HAP-1 (cell line): ENCODE measurements at regions not wholly inside any gene's neighbourhood (a gene's known extent, or its start where the extent isn't known, plus 50 kb on each side); places are given as distances from the start of the nearest gene placed in this dataset.
"Not testable (repeated sequence)": the region's sequence is repeated elsewhere in the genome, so short reads cannot be mapped to it uniquely, and the experiment has no call there.

Experiments
- DNase-seq, 2 experiments: peaks; one replicate each; pipeline ENCODE4 v3.0.0-alpha.2; 2016 to 2020; ENCODE audit warnings: low spot score in 2 of 2
- H3K27me3 ChIP-seq: fragments of 250-450 bp; sonication (Bioruptor Pico); 2 replicates; pipeline ENCODE4 v1.5.1; 2020; ENCODE audit warnings: low read depth, mild to moderate bottlenecking, moderate library complexity
- H3K36me3 ChIP-seq: fragments of 250-450 bp; sonication (Bioruptor Pico); replicated peaks from 2 replicates; pipeline ENCODE4 v1.5.1; 2020; ENCODE audit warnings: mild to moderate bottlenecking
- H3K4me1 ChIP-seq: fragments of 250-450 bp; sonication (Bioruptor Pico); 2 replicates; pipeline ENCODE4 v1.5.1; 2020; ENCODE audit warnings: mild to moderate bottlenecking
- H3K4me3 ChIP-seq: fragments of 250-450 bp; sonication (Bioruptor Pico); 2 replicates; pipeline ENCODE4 v1.5.1; 2020; ENCODE audit warnings: mild to moderate bottlenecking, moderate library complexity
- H3K9me3 ChIP-seq: fragments of 250-450 bp; sonication (Bioruptor Pico); 2 replicates; pipeline ENCODE4 v1.5.1; 2020; ENCODE audit warnings: mild to moderate bottlenecking, moderate library complexity
- in situ Hi-C: fragments of 300-500 bp; cut with MboI; formaldehyde crosslinking; loops from 3 replicates; pipeline ENCODE4 v1.14.3; 2020; ENCODE audit warnings: low sequenced_read_pairs, inconsistent platforms, mixed read lengths

GRCh38 chr6:6970851-6971250 is 136.9 kb upstream of the RREB1 start:
- no peak overlapping the region for H3K4me3 ChIP-seq
- no peaks in the 10 kb centered on the region for H3K4me1 ChIP-seq
- H3K36me3 ChIP-seq, result no peaks in the 10 kb centered on the region
- in situ Hi-C loops, result no loop called here
- no peaks in the 10 kb centered on the region for H3K9me3 ChIP-seq
- H3K27me3 ChIP-seq, result no peaks in the 10 kb centered on the region
- DNase-seq, result no peak

- Histone ChIP-seq H3K36me3 (no peaks in the 10 kb centered on the region), H3K9me3 (no peaks in the 10 kb centered on the region), H3K4me1 (no peaks in the 10 kb centered on the region), H3K27me3 (no peaks in the 10 kb centered on the region), H3K4me3 (no peak overlapping the region)
- DNase-seq, result no peak
- in situ Hi-C loops, result no loop called here
Measured at GRCh38 chr6:6971369-6971768, 136.4 kb upstream of the RREB1 start.

GRCh38 chr6:6972456-6972855 is 135.3 kb upstream of the RREB1 start:
- H3K4me1 ChIP-seq, result no peaks in the 10 kb centered on the region
- no peaks in the 10 kb centered on the region for H3K27me3 ChIP-seq
- H3K36me3 ChIP-seq, result no peaks in the 10 kb centered on the region
- H3K9me3 ChIP-seq, result no peaks in the 10 kb centered on the region
- H3K4me3 ChIP-seq, result no peak overlapping the region
- in situ Hi-C loops, result no loop called here
- DNase-seq, result no peak

- no peak for DNase-seq
- no peak overlapping the region for H3K4me3 ChIP-seq
- H3K9me3 ChIP-seq, result no peaks in the 10 kb centered on the region
- no peaks in the 10 kb centered on the region for H3K4me1 ChIP-seq
- H3K27me3 ChIP-seq, result no peaks in the 10 kb centered on the region
- no peaks in the 10 kb centered on the region for H3K36me3 ChIP-seq
- in situ Hi-C loops, result no loop called here
Measured at GRCh38 chr6:6973721-6974120, 134.0 kb upstream of the RREB1 start.

GRCh38 chr6:6975459-6976111 is 132.2 kb upstream of the RREB1 start:
- Histone ChIP-seq H3K9me3 (no peaks in the 10 kb centered on the region), H3K36me3 (no peaks in the 10 kb centered on the region), H3K4me3 (no peak overlapping the region), H3K27me3 (no peaks in the 10 kb centered on the region), H3K4me1 (no peaks in the 10 kb centered on the region)
- in situ Hi-C loops, result no loop called here
- no peak for DNase-seq

GRCh38 chr6:6976193-6976592 is 131.6 kb upstream of the RREB1 start:
- Histone ChIP-seq H3K9me3 (no peaks in the 10 kb centered on the region), H3K36me3 (no peaks in the 10 kb centered on the region), H3K4me1 (no peaks in the 10 kb centered on the region), H3K27me3 (no peaks in the 10 kb centered on the region), H3K4me3 (no peak overlapping the region)
- no peak for DNase-seq
- in situ Hi-C loops, result no loop called here

- Histone ChIP-seq H3K9me3 (no peaks in the 10 kb centered on the region), H3K36me3 (no peaks in the 10 kb centered on the region), H3K4me1 (no peaks in the 10 kb centered on the region), H3K4me3 (no peak overlapping the region), H3K27me3 (no peaks in the 10 kb centered on the region)
- in situ Hi-C loops, result no loop called here
- no peak for DNase-seq
Measured at GRCh38 chr6:6978731-6979130, 129.0 kb upstream of the RREB1 start.

GRCh38 chr6:6980999-6981597 is 126.7 kb upstream of the RREB1 start:
- H3K4me3 ChIP-seq, result no peak overlapping the region
- H3K36me3 ChIP-seq, result no peaks in the 10 kb centered on the region
- no peaks in the 10 kb centered on the region for H3K27me3 ChIP-seq
- no peaks in the 10 kb centered on the region for H3K9me3 ChIP-seq
- no peak for DNase-seq
- in situ Hi-C loops, result no loop called here
- no peaks in the 10 kb centered on the region for H3K4me1 ChIP-seq

- H3K27me3 ChIP-seq, result no peaks in the 10 kb centered on the region
- in situ Hi-C loops, result no loop called here
Measured at GRCh38 chr6:6981681-6982322, 126.0 kb upstream of the RREB1 start.

GRCh38 chr6:6982663-6983062 is 125.1 kb upstream of the RREB1 start:
- Histone ChIP-seq H3K9me3 (no peaks in the 10 kb centered on the region), H3K4me1 (no peaks in the 10 kb centered on the region), H3K27me3 (no peaks in the 10 kb centered on the region), H3K36me3 (no peaks in the 10 kb centered on the region), H3K4me3 (no peak overlapping the region)
- in situ Hi-C loops, result no loop called here
- DNase-seq, result no peak

More at GRCh38 chr6:6981681-6982322, 126.0 kb upstream of the RREB1 start:
- Histone ChIP-seq H3K4me3 (no peak overlapping the region), H3K9me3 (no peaks in the 10 kb centered on the region), H3K4me1 (no peaks in the 10 kb centered on the region), H3K36me3 (no peaks in the 10 kb centered on the region)
- no peak for DNase-seq

GRCh38 chr6:6984585-6985366 is 123.0 kb upstream of the RREB1 start:
- no peaks in the 10 kb centered on the region for H3K9me3 ChIP-seq
- no peaks in the 10 kb centered on the region for H3K27me3 ChIP-seq
- no peak overlapping the region for H3K4me3 ChIP-seq
- in situ Hi-C loops, result no loop called here
- H3K36me3 ChIP-seq, result no peaks in the 10 kb centered on the region
- DNase-seq, result no peak
- H3K4me1 ChIP-seq, result no peaks in the 10 kb centered on the region

GRCh38 chr6:6986344-6986743 is 121.4 kb upstream of the RREB1 start:
- no peaks in the 10 kb centered on the region for H3K9me3 ChIP-seq
- in situ Hi-C loops, result no loop called here
- H3K4me3 ChIP-seq, result no peak overlapping the region
- no peak for DNase-seq
- H3K36me3 ChIP-seq, result no peaks in the 10 kb centered on the region
- no peaks in the 10 kb centered on the region for H3K27me3 ChIP-seq
- H3K4me1 ChIP-seq, result no peaks in the 10 kb centered on the region

GRCh38 chr6:6987749-6988148 is 120.0 kb upstream of the RREB1 start:
- H3K4me1 ChIP-seq, result no peaks in the 10 kb centered on the region
- H3K27me3 ChIP-seq, result no peaks in the 10 kb centered on the region
- no peaks in the 10 kb centered on the region for H3K36me3 ChIP-seq
- in situ Hi-C loops, result no loop called here
- no peak for DNase-seq
- no peaks in the 10 kb centered on the region for H3K9me3 ChIP-seq
- H3K4me3 ChIP-seq, result no peak overlapping the region

GRCh38 chr6:6990059-6990458 is 117.7 kb upstream of the RREB1 start:
- in situ Hi-C loops, H3K9me3 ChIP-seq, H3K4me3 ChIP-seq, H3K36me3 ChIP-seq, H3K27me3 ChIP-seq, DNase-seq, H3K4me1 ChIP-seq: not testable (repeated sequence)
